BJ (cell line): ENCODE measurements at regions not wholly inside any gene's neighbourhood (a gene's known extent, or its start where the extent isn't known, plus 50 kb on each side); places are given as distances from the start of the nearest gene placed in this dataset.

Source experiments
- CTCF ChIA-PET: fragments of 350-600 bp; formaldehyde crosslinking; extraction: SDS; loops from one replicate; lab custom pipeline; 2021; ENCODE audit warnings: antibody characterized with exemption, inconsistent platforms; lab: Yijun Ruan, JAX
- POLR2A ChIA-PET: fragments of 300-600 bp; sonication (Branson Sonifier 250); formaldehyde crosslinking; extraction: SDS; loops from one replicate; lab custom pipeline; 2021; ENCODE audit warnings: antibody characterized with exemption; lab: Charles Lee
- DNase-seq: peaks from one replicate; pipeline ENCODE4 v3.0.0-alpha.2; 2011; ENCODE audit warnings: low read depth
- H3K27me3 ChIP-seq: 2 replicates; pipeline ENCODE4 v1.6.0; 2011; ENCODE audit warnings: low read length; ENCODE audit not compliant: control insufficient read depth, insufficient read depth
- H3K36me3 ChIP-seq: 2 replicates; pipeline ENCODE4 v1.5.1; 2011; ENCODE audit warnings: low read length; ENCODE audit not compliant: control insufficient read depth, insufficient read depth
- H3K4me3 ChIP-seq: 2 replicates; pipeline ENCODE4 v1.5.1; 2011; ENCODE audit warnings: low read depth, mild to moderate bottlenecking, control low read depth, low read length
- TF ChIP-seq, protein P1 (sequence below): IDR thresholded peaks from 2 replicates; pipeline ENCODE4 v1.5.1; 2011; ENCODE audit warnings: low read depth, mild to moderate bottlenecking, control low read depth, inconsistent platforms, low read length, moderate library complexity; ENCODE audit not compliant: insufficient read depth

DNA sequence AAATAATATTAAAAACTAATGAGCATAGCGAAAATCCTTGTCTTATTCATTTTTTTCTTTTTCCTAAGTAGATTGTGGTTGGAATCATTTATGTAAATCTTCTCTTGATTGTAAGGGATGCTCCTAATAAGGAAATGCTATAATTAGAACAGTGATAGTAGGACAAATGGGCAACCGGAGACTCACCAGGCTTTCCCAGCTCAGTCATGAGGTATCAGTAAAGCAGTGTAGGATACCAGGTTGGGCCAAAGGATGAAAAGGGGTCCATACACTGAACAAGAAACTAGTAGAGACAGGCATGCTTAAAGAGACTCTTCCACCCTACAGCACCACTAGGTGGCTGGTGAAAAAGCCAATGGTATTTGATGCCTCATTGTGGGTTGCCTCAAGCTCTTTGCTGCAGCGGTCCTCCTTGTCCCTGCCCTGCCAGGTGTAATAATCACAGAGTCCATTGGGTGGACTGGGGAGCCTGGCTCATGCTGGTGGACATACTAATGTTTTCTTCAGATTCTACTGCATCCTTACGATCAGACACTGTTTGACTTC, 71.4 kb upstream of the FAM98A start:
- TF ChIP-seq, protein P1, sequence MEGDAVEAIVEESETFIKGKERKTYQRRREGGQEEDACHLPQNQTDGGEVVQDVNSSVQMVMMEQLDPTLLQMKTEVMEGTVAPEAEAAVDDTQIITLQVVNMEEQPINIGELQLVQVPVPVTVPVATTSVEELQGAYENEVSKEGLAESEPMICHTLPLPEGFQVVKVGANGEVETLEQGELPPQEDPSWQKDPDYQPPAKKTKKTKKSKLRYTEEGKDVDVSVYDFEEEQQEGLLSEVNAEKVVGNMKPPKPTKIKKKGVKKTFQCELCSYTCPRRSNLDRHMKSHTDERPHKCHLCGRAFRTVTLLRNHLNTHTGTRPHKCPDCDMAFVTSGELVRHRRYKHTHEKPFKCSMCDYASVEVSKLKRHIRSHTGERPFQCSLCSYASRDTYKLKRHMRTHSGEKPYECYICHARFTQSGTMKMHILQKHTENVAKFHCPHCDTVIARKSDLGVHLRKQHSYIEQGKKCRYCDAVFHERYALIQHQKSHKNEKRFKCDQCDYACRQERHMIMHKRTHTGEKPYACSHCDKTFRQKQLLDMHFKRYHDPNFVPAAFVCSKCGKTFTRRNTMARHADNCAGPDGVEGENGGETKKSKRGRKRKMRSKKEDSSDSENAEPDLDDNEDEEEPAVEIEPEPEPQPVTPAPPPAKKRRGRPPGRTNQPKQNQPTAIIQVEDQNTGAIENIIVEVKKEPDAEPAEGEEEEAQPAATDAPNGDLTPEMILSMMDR, result no peak
- DNase-seq, result no peak

GRCh38 chr2:33666879-33667278, 67.8 kb upstream of the FAM98A start:
- Histone ChIP-seq H3K36me3 (no peaks in the 10 kb centered on the region), H3K27me3 (no peaks in the 10 kb centered on the region), H3K4me3 (no peak overlapping the region)
- no peak for DNase-seq
- POLR2A ChIA-PET, result no interaction called here
- TF ChIP-seq, protein P1, result no peak
- CTCF ChIA-PET, result interaction anchor here (0.5 kb wide), 1 partner anchor 13 kb away, joined by 3 read pairs; no protein-coding TSS in a partner anchor

More for the DNA sequence above, 71.4 kb upstream of the FAM98A start:
- ChIA-PET CTCF (interaction anchor here (0.9 kb wide), 1 partner anchor 8 kb away, joined by 3 read pairs; no protein-coding TSS in a partner anchor), POLR2A (no interaction called here)
- no peaks in the 10 kb centered on the region for H3K36me3 ChIP-seq
- H3K4me3 ChIP-seq, result no peak overlapping the region
- H3K27me3 ChIP-seq, result no peaks in the 10 kb centered on the region

DNA sequence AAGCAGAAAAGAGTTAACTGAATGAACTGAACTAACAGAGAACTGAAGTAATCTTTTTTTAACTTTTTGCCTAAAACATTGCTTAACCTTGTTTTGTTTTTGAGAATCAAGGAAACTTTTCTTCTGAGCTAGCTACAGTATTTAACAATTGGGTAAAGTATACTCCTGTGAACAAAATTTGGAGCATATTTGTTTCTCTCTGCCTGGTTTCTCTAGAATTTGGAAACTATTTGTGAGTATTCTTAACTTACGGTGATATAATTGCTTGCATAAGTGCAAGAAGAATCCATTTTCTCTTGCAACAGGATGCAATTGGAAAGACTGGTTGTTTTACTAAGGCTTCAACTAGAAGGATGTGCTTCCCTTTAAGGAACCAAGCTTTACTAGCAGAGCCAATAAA, 65.9 kb upstream of the FAM98A start:
- Histone ChIP-seq H3K36me3 (no peaks in the 10 kb centered on the region), H3K27me3 (no peaks in the 10 kb centered on the region), H3K4me3 (no peak overlapping the region)
- ChIA-PET CTCF (interaction anchor here (1.5 kb wide), 1 partner anchor 9 kb away, joined by 5 read pairs; no protein-coding TSS in a partner anchor), POLR2A (no interaction called here)
- TF ChIP-seq, protein P1, result no peak
- DNase-seq, result no peak

DNA sequence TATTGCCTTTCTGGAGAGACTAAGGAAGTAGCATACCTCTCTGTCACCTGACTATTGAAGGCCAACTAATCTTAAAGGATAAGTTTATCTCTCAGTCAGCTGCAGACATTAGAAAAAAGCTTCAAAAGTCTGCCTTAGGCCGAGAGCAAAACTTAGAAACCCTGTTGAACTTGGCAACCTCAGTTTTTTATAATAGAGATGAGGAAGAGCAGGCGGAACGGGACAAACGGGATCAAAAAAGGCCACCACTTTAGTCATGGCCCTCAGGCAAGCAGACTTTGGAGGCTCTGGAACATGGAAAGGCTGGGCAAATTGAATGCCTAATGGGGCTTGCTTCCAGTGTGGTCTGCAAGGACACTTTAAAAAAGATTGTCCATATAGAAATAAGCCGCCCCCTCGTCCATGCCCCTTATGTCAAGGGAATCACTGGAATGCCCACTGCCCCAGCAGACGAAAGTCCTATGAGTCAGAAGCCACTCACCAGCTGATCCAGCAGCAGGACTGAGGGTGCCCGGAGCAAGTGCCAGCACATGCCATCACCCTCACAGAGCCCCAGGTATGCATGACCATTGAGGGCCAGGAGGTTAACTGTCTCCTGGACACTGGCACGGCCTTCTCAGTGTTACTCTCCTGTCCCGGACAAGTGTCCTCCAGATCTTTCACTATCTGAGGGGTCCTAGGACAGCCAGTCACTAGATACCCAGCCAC, 61.5 kb upstream of the FAM98A start:
- ChIA-PET POLR2A (no interaction called here), CTCF (no interaction called here)

DNA sequence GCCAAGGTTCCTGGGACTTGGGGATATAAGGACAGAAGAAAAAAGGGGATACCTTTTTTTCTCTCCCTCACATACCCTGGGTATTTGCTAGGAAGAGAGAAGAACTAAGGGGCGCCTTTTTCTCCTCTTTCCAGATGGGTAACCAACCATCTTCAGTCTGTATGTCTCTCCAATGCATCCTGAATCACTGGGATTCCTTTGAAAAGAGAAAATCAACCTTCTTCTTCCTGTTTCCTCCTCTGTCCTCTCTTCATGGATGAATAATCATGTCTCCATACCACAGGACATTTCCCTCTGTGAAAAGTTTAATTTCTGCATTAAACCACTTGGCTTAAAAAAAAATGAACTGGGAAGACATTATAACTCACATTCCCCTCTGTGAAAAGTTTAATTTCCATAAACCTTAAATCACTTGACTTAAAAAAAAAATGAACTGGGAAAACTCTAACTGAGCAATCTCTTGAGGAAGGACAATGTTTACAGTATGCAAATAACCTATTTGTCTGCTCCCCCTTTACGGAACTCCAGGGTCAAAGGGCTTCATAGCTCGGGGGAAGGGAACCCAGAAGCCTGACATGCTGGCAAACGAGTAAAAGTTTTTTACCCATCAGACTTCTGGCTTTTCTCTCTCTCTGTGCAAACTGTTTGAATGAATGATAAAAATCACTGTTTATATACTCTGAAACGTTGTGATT, 56.7 kb upstream of the FAM98A start:
- no peak overlapping the region for H3K4me3 ChIP-seq
- no peaks in the 10 kb centered on the region for H3K36me3 ChIP-seq
- DNase-seq, result no peak
- no peaks in the 10 kb centered on the region for H3K27me3 ChIP-seq
- CTCF ChIA-PET, result interaction anchor here (0.6 kb wide), 1 partner anchor 10 kb away, joined by 3 read pairs; no protein-coding TSS in a partner anchor
- TF ChIP-seq, protein P1, result no peak
- POLR2A ChIA-PET, result no interaction called here

More for the DNA sequence above, 61.5 kb upstream of the FAM98A start:
- TF ChIP-seq, protein P1, result no peak
- H3K36me3 ChIP-seq, result no peaks in the 10 kb centered on the region
- no peak overlapping the region for H3K4me3 ChIP-seq
- no peak for DNase-seq
- no peaks in the 10 kb centered on the region for H3K27me3 ChIP-seq
